ENCODE measurements at regions not wholly inside any gene's neighbourhood (a gene's known extent, or its start where the extent isn't known, plus 50 kb on each side); places are given as distances from the start of the nearest gene placed in this dataset.

GRCh38 chr5:5981562-5981961, 396.8 kb downstream of the MED10 start:
- no peak for TF ChIP-seq CTCF (IDR thresholded peaks at IDR 0.05)
- no peak for TF ChIP-seq POLR2A (IDR thresholded peaks at IDR 0.05)

Measured in sigmoid colon (tissue), 3 donors.